ENCODE measurements at regions not wholly inside any gene's neighbourhood (a gene's known extent, or its start where the extent isn't known, plus 50 kb on each side); places are given as distances from the start of the nearest gene placed in this dataset.

GRCh38 chr6:159445351-159445750, 247.7 kb downstream of the SOD2 start:
- TF ChIP-seq CTCF (IDR thresholded peaks at IDR 0.05) (no peak), POLR2A (IDR thresholded peaks at IDR 0.05) (no peak)
